H1 (cell line): ENCODE measurements at regions not wholly inside any gene's neighbourhood (a gene's known extent, or its start where the extent isn't known, plus 50 kb on each side); places are given as distances from the start of the nearest gene placed in this dataset.

ENCODE experiments used
- CTCF ChIA-PET: fragments of 300-600 bp; sonication (Branson Sonifier 250); formaldehyde crosslinking; loops from one replicate; lab custom pipeline; 2021; ENCODE audit not compliant: partially characterized antibody; lab: Charles Lee
- POLR2A ChIA-PET: fragments of 300-600 bp; sonication (Branson Sonifier 250); formaldehyde crosslinking; loops from one replicate; lab custom pipeline; 2021; ENCODE audit warnings: inconsistent platforms; ENCODE audit not compliant: partially characterized antibody; lab: Charles Lee
- DNase-seq, 2 experiments: peaks; one replicate each; pipeline versions ENCODE4 v3.0.0 to v3.0.0-alpha.2; 2010 to 2022; ENCODE audit warnings: low spot score in 2 of 2, low read depth in 1 of 2, mixed read lengths in 1 of 2
- FAIRE-seq: peaks from 2 replicates; lab custom pipeline; 2011; peaks lifted over from hg19 to GRCh38; lab: Jason Lieb, UNC
- H2AFZ ChIP-seq: 2 replicates; pipeline ENCODE4 v1.8.1; 2012; ENCODE audit warnings: low read length, inconsistent platforms
- H2AK5ac ChIP-seq: 2 replicates; pipeline ENCODE4 v1.6.1; 2013; ENCODE audit warnings: low read depth, low read length
- H2BK120ac ChIP-seq: replicated peaks from 2 replicates; pipeline ENCODE3; 2013; ENCODE audit warnings: low read depth, low read length, inconsistent platforms
- H2BK12ac ChIP-seq: 2 replicates; pipeline ENCODE4 v1.6.1; 2013; ENCODE audit warnings: low read depth, low read length
- H2BK15ac ChIP-seq: 2 replicates; pipeline ENCODE4 v1.6.1; 2013; ENCODE audit warnings: low read length
- H2BK20ac ChIP-seq: 2 replicates; pipeline ENCODE4 v1.6.1; 2013; ENCODE audit warnings: low read length
- H2BK5ac ChIP-seq: 2 replicates; pipeline ENCODE4 v1.6.1; 2013; ENCODE audit warnings: low read depth, low read length
- H3K14ac ChIP-seq: 2 replicates; pipeline ENCODE4 v1.6.1; 2013; ENCODE audit warnings: inconsistent platforms; ENCODE audit not compliant: insufficient read length
- H3K18ac ChIP-seq: 2 replicates; pipeline ENCODE4 v1.6.1; 2013; ENCODE audit warnings: low read length; ENCODE audit errors: extremely low read depth
- H3K23ac ChIP-seq: 2 replicates; pipeline ENCODE4 v1.6.1; 2013; ENCODE audit warnings: inconsistent platforms; ENCODE audit not compliant: insufficient read length
- H3K23me2 ChIP-seq: 2 replicates; pipeline ENCODE4 v1.6.1; 2013; ENCODE audit warnings: low read depth, low read length
- H3K27ac ChIP-seq: 2 replicates; pipeline ENCODE4 v1.6.1; 2011; ENCODE audit warnings: low read depth, low read length, inconsistent platforms
- H3K27me3 ChIP-seq, 4 experiments: replicated peaks in 1 of 4; 1 replicate in 1 of 4; 2 replicates in 3 of 4; pipeline versions ENCODE4 v1.6.1 to v1.8.1; 2011 to 2013; ENCODE audit warnings: low read length in 3 of 4, mild to moderate bottlenecking in 3 of 4, inconsistent platforms in 2 of 4, mixed read lengths in 2 of 4, moderate library complexity in 1 of 4; ENCODE audit not compliant: control insufficient read depth in 3 of 4, insufficient read depth in 3 of 4; ENCODE audit errors: extremely low read depth in 1 of 4
- H3K36me3 ChIP-seq, 4 experiments: 2 replicates each; pipeline versions ENCODE4 v1.6.1 to v1.8.1; 2011 to 2013; ENCODE audit warnings: mild to moderate bottlenecking in 4 of 4, low read length in 3 of 4, moderate library complexity in 2 of 4, control low read depth in 1 of 4, inconsistent platforms in 1 of 4; ENCODE audit not compliant: insufficient read depth in 4 of 4, control insufficient read depth in 2 of 4
- H3K4ac ChIP-seq: replicated peaks from 2 replicates; pipeline ENCODE3; 2013; ENCODE audit warnings: low read length, low read depth, mixed read lengths, inconsistent platforms; ENCODE audit not compliant: insufficient read length
- H3K4me1 ChIP-seq, 4 experiments: replicated peaks in 1 of 4; 1 replicate in 1 of 4; 2 replicates in 3 of 4; pipeline versions ENCODE4 v1.6.1 to v1.8.1; 2011 to 2013; ENCODE audit warnings: low read length in 3 of 4, inconsistent platforms in 2 of 4, mixed read lengths in 1 of 4; ENCODE audit not compliant: insufficient read depth in 4 of 4, control insufficient read depth in 3 of 4
- H3K4me2 ChIP-seq, 2 experiments: 2 replicates each; pipeline versions ENCODE4 v1.6.1 to v1.8.1; 2011 to 2013; ENCODE audit warnings: low read depth in 2 of 2, low read length in 2 of 2, control low read depth in 1 of 2, inconsistent platforms in 1 of 2, mild to moderate bottlenecking in 1 of 2; ENCODE audit not compliant: insufficient read depth in 1 of 2
- H3K4me3 ChIP-seq, 4 experiments: fragments of 200-600, 300-600 bp in 1 of 4; sonication (generic), shearing (Covaris generic), sonication (Bioruptor Twin) in 1 of 4; 2 replicates each; pipeline versions ENCODE4 v1.5.1 to v1.8.1; 2011 to 2016; ENCODE audit warnings: low read length in 4 of 4, low read depth in 3 of 4, control low read depth in 2 of 4, inconsistent platforms in 2 of 4, mild to moderate bottlenecking in 2 of 4, mixed read lengths in 1 of 4, moderate library complexity in 1 of 4; ENCODE audit not compliant: insufficient read depth in 2 of 4; ENCODE audit errors: extremely low read depth in 1 of 4
- H3K56ac ChIP-seq: replicated peaks from 2 replicates; pipeline ENCODE3; 2013; ENCODE audit warnings: low read depth, mild to moderate bottlenecking, mixed read lengths, low read length, inconsistent platforms; ENCODE audit not compliant: insufficient read length
- H3K79me1 ChIP-seq: 2 replicates; pipeline ENCODE4 v1.6.1; 2013; ENCODE audit warnings: low read depth, low read length, control low read depth
- H3K79me2 ChIP-seq, 2 experiments: 2 replicates each; pipeline versions ENCODE4 v1.6.1 to v1.8.1; 2012 to 2013; ENCODE audit warnings: low read length in 2 of 2, mild to moderate bottlenecking in 2 of 2, inconsistent platforms in 1 of 2; ENCODE audit not compliant: insufficient read depth in 2 of 2, control insufficient read depth in 1 of 2
- H3K9ac ChIP-seq, 4 experiments: replicated peaks in 1 of 4; 1 replicate in 1 of 4; 2 replicates in 3 of 4; pipeline versions ENCODE4 v1.6.1 to v1.8.1; 2011 to 2013; ENCODE audit warnings: low read depth in 3 of 4, low read length in 3 of 4, control low read depth in 2 of 4, mild to moderate bottlenecking in 2 of 4, moderate library complexity in 2 of 4, inconsistent platforms in 1 of 4; ENCODE audit errors: extremely low read depth in 1 of 4
- H3K9me3 ChIP-seq, 2 experiments: 2 replicates each; pipeline versions ENCODE4 v1.6.1 to v1.8.1; 2012 to 2013; ENCODE audit warnings: mild to moderate bottlenecking in 2 of 2, moderate library complexity in 2 of 2, control low read depth in 1 of 2, inconsistent platforms in 1 of 2, low read depth in 1 of 2, low read length in 1 of 2, mixed read lengths in 1 of 2; ENCODE audit not compliant: insufficient read depth in 2 of 2
- H4K20me1 ChIP-seq, 2 experiments: replicated peaks in 1 of 2; 2 replicates each; pipeline versions ENCODE3 to v1.8.1; 2011 to 2013; ENCODE audit warnings: inconsistent platforms in 2 of 2, low read length in 2 of 2, mild to moderate bottlenecking in 1 of 2; ENCODE audit not compliant: insufficient read depth in 2 of 2, control insufficient read depth in 1 of 2
- H4K5ac ChIP-seq: 2 replicates; pipeline ENCODE4 v1.6.1; 2013; ENCODE audit warnings: low read length, low read depth, mixed read lengths, inconsistent platforms; ENCODE audit not compliant: insufficient read length
- H4K8ac ChIP-seq: 2 replicates; pipeline ENCODE4 v1.8.0; 2013; ENCODE audit warnings: mild to moderate bottlenecking, moderate library complexity, low read length, inconsistent platforms; ENCODE audit not compliant: insufficient read depth; ENCODE audit errors: extremely low read depth
- H4K91ac ChIP-seq: replicated peaks from 2 replicates; pipeline ENCODE3; 2013; ENCODE audit warnings: low read length, mixed read lengths, inconsistent platforms; ENCODE audit not compliant: insufficient read length
- CBX8 ChIP-seq: fragments of 300-800, 300-1000 bp; sonication (generic); IDR thresholded peaks from 2 replicates; pipeline ENCODE4 v1.7.1; 2016; ENCODE audit warnings: low read depth, low read length, borderline replicate concordance
- FOSL1 ChIP-seq: IDR thresholded peaks from 2 replicates; pipeline ENCODE4 v1.6.1; 2011; ENCODE audit warnings: mild to moderate bottlenecking, low read depth, low read length, moderate library complexity; ENCODE audit not compliant: insufficient read depth
- SP1 ChIP-seq: IDR thresholded peaks from 2 replicates; pipeline ENCODE4 v1.6.1; 2011; ENCODE audit warnings: low read depth, low read length
- SUZ12 ChIP-seq: fragments of 200-600 bp; sonication (generic); IDR thresholded peaks from 2 replicates; pipeline ENCODE4 v1.6.1; 2012; ENCODE audit warnings: mild to moderate bottlenecking, inconsistent platforms, low read length, moderate library complexity, mixed read lengths
- TEAD4 ChIP-seq: IDR thresholded peaks from 2 replicates; pipeline ENCODE4 v1.6.1; 2012; ENCODE audit warnings: low read depth, low read length, inconsistent platforms, mixed read lengths
- WGBS, 2 experiments: shearing (Covaris generic) in 1 of 2; methylation state at CpG; one replicate each; pipeline versions ENCODE4 v1.1.6 to v1.1.7; 2013 to 2015; ENCODE audit warnings: low lambda C conversion rate in 2 of 2, mixed read lengths in 2 of 2, inconsistent platforms in 1 of 2, low coverage in 1 of 2, missing lambda C conversion rate in 1 of 2; ENCODE audit not compliant: insufficient replicate concordance in 2 of 2, insufficient coverage in 1 of 2, insufficient read length in 1 of 2; ENCODE audit errors: extremely low coverage in 1 of 2, missing lambda C conversion rate in 1 of 2; 5-methylcytosine and 5-hydroxymethylcytosine counted together
- TF ChIP-seq, protein P1 (sequence below): IDR thresholded peaks from 2 replicates; pipeline ENCODE4 v1.6.1; 2012; ENCODE audit warnings: inconsistent platforms

GRCh38 chr2:38178556-38179419, 102.8 kb upstream of the CYP1B1 start:
- no peak overlapping the region for H3K18ac ChIP-seq
- no peak overlapping the region for H2BK120ac ChIP-seq
- H3K4me3 ChIP-seq: no peak overlapping the region
- H2BK5ac ChIP-seq: no peak overlapping the region
- H4K5ac ChIP-seq: no peak overlapping the region
- no peak overlapping the region for H2BK15ac ChIP-seq
- ChIA-PET POLR2A (no interaction called here), CTCF (interaction anchor here (1.3 kb wide), 1 partner anchor 66 kb away, joined by 3 read pairs; no protein-coding TSS in a partner anchor)
- no peaks in the 10 kb centered on the region for H3K4me1 ChIP-seq
- H3K27ac ChIP-seq: no peak overlapping the region
- H3K36me3 ChIP-seq: no peaks in the 10 kb centered on the region
- H3K4me2 ChIP-seq: no peak overlapping the region
- H2BK12ac ChIP-seq: peak overlapping the region; percentile 32; the same call in 1 of the 2 replicates
- H4K8ac ChIP-seq: no peak overlapping the region
- H2BK20ac ChIP-seq: no peak overlapping the region
- WGBS, 2 experiments: 82% methylated on average over 5 of the region's 5 CpGs; no CpG with 5 or more reads in 1 of the 2 experiments
- no peaks in the 10 kb centered on the region for H4K20me1 ChIP-seq
- H2AK5ac ChIP-seq: no peak overlapping the region
- no peak for DNase-seq
- no peak overlapping the region for H3K23ac ChIP-seq
- no peaks in the 10 kb centered on the region for H3K9me3 ChIP-seq
- H3K9ac ChIP-seq: no peak overlapping the region
- no peak overlapping the region for H3K4ac ChIP-seq
- TF ChIP-seq FOSL1: no peak
- TF ChIP-seq SUZ12: no peak
- no peak for TF ChIP-seq SP1
- TF ChIP-seq CBX8: no peak
- TF ChIP-seq, protein P1, sequence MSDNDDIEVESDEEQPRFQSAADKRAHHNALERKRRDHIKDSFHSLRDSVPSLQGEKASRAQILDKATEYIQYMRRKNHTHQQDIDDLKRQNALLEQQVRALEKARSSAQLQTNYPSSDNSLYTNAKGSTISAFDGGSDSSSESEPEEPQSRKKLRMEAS: no peak
- no peak for TF ChIP-seq TEAD4
- H3K23me2 ChIP-seq: no peaks in the 10 kb centered on the region; the same call in 1 of the 2 replicates
- no peak overlapping the region for H4K91ac ChIP-seq
- no peaks in the 10 kb centered on the region for H3K79me2 ChIP-seq
- no peak overlapping the region for H2AFZ ChIP-seq
- H3K56ac ChIP-seq: no peak overlapping the region
- no peak for FAIRE-seq
- H3K14ac ChIP-seq: no peak overlapping the region
- no peaks in the 10 kb centered on the region for H3K79me1 ChIP-seq
- no peaks in the 10 kb centered on the region for H3K27me3 ChIP-seq
